OCI-LY7 (cell line): ENCODE measurements at regions not wholly inside any gene's neighbourhood (a gene's known extent, or its start where the extent isn't known, plus 50 kb on each side); places are given as distances from the start of the nearest gene placed in this dataset.

ENCODE experiments used
- CTCF ChIP-seq: fragments of 200-600 bp; sonication (generic); conservative IDR thresholded peaks from 2 replicates; pipeline ENCODE4 v1.5.1; 2014; ENCODE audit warnings: mild to moderate bottlenecking, antibody characterized with exemption, low read length, moderate library complexity, mixed read lengths
- EZH2phosphoT487 ChIP-seq: fragments of 200-600 bp; sonication (generic); IDR thresholded peaks from 2 replicates; pipeline ENCODE4 v1.6.1; 2018; ENCODE audit warnings: low read depth, borderline replicate concordance, mild to moderate bottlenecking, mixed run types, antibody characterized with exemption, low read length, moderate library complexity, mixed read lengths

GRCh38 chr2:184316921-184317320 is 281.4 kb upstream of the ZNF804A start:
- TF ChIP-seq CTCF (no peak), EZH2phosphoT487 (no peak)
